Panc1 (cell line): ENCODE measurements at regions not wholly inside any gene's neighbourhood (a gene's known extent, or its start where the extent isn't known, plus 50 kb on each side); places are given as distances from the start of the nearest gene placed in this dataset.

Experiments used
- ATAC-seq: fragments of 200-7000 bp; cut with Tn5 transposase; 2 replicates; pipeline ENCODE4 v1.9.1; 2020; ENCODE audit warnings: mild to moderate bottlenecking, moderate library complexity
- BruUV-seq: library from RNA; stranded (reverse); fragments of 400-500 nt; replicated peaks from 2 replicates; lab custom pipeline; 2021; lab: Mats Ljungman, UMichigan
- CTCF ChIA-PET: fragments of 300-600 bp; sonication (Branson Sonifier 250); formaldehyde crosslinking; loops from one replicate; lab custom pipeline; 2022; ENCODE audit warnings: antibody characterized with exemption; lab: Charles Lee
- POLR2A ChIA-PET: fragments of 300-600 bp; sonication (Branson Sonifier 250); formaldehyde crosslinking; loops from one replicate; lab custom pipeline; 2022; ENCODE audit warnings: antibody characterized with exemption; lab: Charles Lee
- DNase-seq: peaks from one replicate; pipeline ENCODE4 v3.0.0-alpha.2; 2010; ENCODE audit warnings: low read depth, low spot score
- H3K27ac ChIP-seq: 2 replicates; pipeline ENCODE4 v1.5.1; 2011; ENCODE audit warnings: mild to moderate bottlenecking, low read length, inconsistent platforms
- H3K27me3 ChIP-seq: fragments of 200-500 bp; sonication (Bioruptor generic); 2 replicates; pipeline ENCODE4 v1.6.0; 2014; ENCODE audit warnings: low read length, inconsistent platforms; ENCODE audit not compliant: control insufficient read depth, insufficient read depth
- H3K36me3 ChIP-seq: fragments of 200-500 bp; sonication (Bioruptor generic); 2 replicates; pipeline ENCODE4 v1.5.1; 2014; ENCODE audit warnings: inconsistent platforms, mild to moderate bottlenecking, low read length, moderate library complexity; ENCODE audit not compliant: control insufficient read depth, insufficient read depth
- H3K4me1 ChIP-seq: 2 replicates; pipeline ENCODE4 v1.5.1; 2011; ENCODE audit warnings: inconsistent platforms, mild to moderate bottlenecking, low read length, moderate library complexity; ENCODE audit not compliant: control insufficient read depth, insufficient read depth
- H3K4me3 ChIP-seq, 2 experiments: 2 replicates each; pipeline ENCODE4 v1.5.1; 2011 to 2012; ENCODE audit warnings: low read depth in 2 of 2, low read length in 2 of 2, mild to moderate bottlenecking in 2 of 2, inconsistent platforms in 1 of 2, moderate library complexity in 1 of 2
- H3K9me3 ChIP-seq: fragments of 200-500 bp; sonication (Bioruptor generic); 2 replicates; pipeline ENCODE4 v1.5.1; 2014; ENCODE audit warnings: low read depth, mild to moderate bottlenecking, inconsistent platforms, low read length, moderate library complexity; ENCODE audit not compliant: control insufficient read depth, insufficient read depth
- POLR2AphosphoS5 ChIP-seq: IDR thresholded peaks from 2 replicates; pipeline ENCODE4 v1.6.1; 2012; ENCODE audit warnings: mild to moderate bottlenecking, low read depth, low read length, moderate library complexity
- SIN3A ChIP-seq: IDR thresholded peaks from 2 replicates; pipeline ENCODE4 v1.6.1; 2012; ENCODE audit warnings: low read depth, mild to moderate bottlenecking, low read length, moderate library complexity, borderline replicate concordance; ENCODE audit not compliant: insufficient read depth
- TCF7L2 ChIP-seq: IDR thresholded peaks from 2 replicates; pipeline ENCODE4 v1.6.1; 2011; ENCODE audit warnings: mild to moderate bottlenecking, low read depth, low read length, inconsistent platforms
- in situ Hi-C: cut with HindIII; loops from 2 replicates; pipeline ENCODE4 v1.10.0; 2016; ENCODE audit warnings: low sequenced_read_pairs, low pct_unique_long_range_greater_than_20kb
- intact Hi-C: fragments of 100-400 bp; cut with micrococcal nuclease; formaldehyde crosslinking; loops from one replicate; pipeline ENCODE4 v1.10.0; 2022; ENCODE audit not compliant: unreplicated experiment
- TF ChIP-seq, protein P1 (sequence below): fragments of 450-650 bp; IDR thresholded peaks from 2 replicates; pipeline ENCODE4 v1.5.1; 2017; ENCODE audit warnings: mild to moderate bottlenecking
- TF ChIP-seq, protein P2 (sequence below), 2 experiments: IDR thresholded peaks; 2 replicates each; pipeline ENCODE4 v1.6.1; 2011 to 2012; ENCODE audit warnings: low read depth in 2 of 2, control low read depth in 1 of 2, low read length in 1 of 2, mild to moderate bottlenecking in 1 of 2, moderate library complexity in 1 of 2; ENCODE audit not compliant: insufficient read depth in 1 of 2

DNA sequence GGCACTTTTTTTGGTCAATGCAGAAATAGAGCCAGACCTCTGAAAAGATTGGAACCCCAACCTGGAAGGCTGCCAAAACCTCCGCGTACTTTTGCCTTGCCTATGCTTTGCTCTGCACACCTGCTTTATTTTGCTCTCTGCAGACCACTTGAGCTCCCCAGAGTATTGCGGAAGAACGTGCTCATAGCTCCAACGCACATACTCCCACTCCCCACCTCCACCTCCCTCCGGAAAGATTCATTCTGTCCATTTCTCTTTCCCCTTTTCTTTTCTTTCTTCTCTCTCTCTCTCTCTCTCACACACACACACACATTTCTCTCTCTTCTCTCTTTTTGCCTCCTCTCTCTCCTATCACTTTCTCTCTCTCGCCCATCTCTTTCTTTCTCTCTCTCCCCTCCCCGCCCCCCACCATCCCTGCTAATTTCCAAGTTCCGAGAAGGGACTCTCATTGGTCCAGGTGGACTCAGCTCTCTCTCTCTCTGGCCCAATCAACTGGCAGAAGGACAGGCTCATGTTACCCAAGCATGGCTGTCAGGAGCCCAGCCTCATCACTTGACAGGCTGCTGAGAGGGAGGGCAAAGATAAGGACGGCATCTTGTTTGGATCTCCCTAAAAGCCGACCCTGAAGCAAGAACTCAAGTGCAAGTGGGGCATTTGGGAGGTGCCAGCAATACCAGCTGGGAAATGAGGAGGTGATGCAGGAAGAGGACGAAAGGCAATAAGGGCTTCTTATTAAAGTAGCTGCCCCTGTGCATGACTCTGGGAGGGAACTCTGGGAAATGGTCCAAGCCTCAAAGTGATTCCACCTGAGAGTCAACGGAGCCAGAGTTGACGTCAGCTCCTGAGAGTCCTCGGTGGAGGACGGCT lies 246.1 kb downstream of the LY86 start:
- intact Hi-C loops (no loop called here), in situ Hi-C loops (no loop called here)
- Histone ChIP-seq H3K9me3 (no peaks in the 10 kb centered on the region), H3K36me3 (no peaks in the 10 kb centered on the region), H3K4me3 (no peak overlapping the region), H3K27me3 (peaks cover 8% of the 10 kb centered on the region), H3K4me1 (no peaks in the 10 kb centered on the region), H3K27ac (no peak overlapping the region)
- no TSS peak for BruUV-seq
- TF ChIP-seq POLR2AphosphoS5 (no peak), TCF7L2 (no peak), SIN3A (no peak)
- TF ChIP-seq, protein P1, sequence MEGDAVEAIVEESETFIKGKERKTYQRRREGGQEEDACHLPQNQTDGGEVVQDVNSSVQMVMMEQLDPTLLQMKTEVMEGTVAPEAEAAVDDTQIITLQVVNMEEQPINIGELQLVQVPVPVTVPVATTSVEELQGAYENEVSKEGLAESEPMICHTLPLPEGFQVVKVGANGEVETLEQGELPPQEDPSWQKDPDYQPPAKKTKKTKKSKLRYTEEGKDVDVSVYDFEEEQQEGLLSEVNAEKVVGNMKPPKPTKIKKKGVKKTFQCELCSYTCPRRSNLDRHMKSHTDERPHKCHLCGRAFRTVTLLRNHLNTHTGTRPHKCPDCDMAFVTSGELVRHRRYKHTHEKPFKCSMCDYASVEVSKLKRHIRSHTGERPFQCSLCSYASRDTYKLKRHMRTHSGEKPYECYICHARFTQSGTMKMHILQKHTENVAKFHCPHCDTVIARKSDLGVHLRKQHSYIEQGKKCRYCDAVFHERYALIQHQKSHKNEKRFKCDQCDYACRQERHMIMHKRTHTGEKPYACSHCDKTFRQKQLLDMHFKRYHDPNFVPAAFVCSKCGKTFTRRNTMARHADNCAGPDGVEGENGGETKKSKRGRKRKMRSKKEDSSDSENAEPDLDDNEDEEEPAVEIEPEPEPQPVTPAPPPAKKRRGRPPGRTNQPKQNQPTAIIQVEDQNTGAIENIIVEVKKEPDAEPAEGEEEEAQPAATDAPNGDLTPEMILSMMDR, result no peak
- TF ChIP-seq, protein P2, sequence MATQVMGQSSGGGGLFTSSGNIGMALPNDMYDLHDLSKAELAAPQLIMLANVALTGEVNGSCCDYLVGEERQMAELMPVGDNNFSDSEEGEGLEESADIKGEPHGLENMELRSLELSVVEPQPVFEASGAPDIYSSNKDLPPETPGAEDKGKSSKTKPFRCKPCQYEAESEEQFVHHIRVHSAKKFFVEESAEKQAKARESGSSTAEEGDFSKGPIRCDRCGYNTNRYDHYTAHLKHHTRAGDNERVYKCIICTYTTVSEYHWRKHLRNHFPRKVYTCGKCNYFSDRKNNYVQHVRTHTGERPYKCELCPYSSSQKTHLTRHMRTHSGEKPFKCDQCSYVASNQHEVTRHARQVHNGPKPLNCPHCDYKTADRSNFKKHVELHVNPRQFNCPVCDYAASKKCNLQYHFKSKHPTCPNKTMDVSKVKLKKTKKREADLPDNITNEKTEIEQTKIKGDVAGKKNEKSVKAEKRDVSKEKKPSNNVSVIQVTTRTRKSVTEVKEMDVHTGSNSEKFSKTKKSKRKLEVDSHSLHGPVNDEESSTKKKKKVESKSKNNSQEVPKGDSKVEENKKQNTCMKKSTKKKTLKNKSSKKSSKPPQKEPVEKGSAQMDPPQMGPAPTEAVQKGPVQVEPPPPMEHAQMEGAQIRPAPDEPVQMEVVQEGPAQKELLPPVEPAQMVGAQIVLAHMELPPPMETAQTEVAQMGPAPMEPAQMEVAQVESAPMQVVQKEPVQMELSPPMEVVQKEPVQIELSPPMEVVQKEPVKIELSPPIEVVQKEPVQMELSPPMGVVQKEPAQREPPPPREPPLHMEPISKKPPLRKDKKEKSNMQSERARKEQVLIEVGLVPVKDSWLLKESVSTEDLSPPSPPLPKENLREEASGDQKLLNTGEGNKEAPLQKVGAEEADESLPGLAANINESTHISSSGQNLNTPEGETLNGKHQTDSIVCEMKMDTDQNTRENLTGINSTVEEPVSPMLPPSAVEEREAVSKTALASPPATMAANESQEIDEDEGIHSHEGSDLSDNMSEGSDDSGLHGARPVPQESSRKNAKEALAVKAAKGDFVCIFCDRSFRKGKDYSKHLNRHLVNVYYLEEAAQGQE (IDR thresholded peaks at IDR 0.05; ENCODE audit: insufficient read depth in 1 of 2, low read depth in 2 of 2, low read length in 1 of 2), result no peak
- ChIA-PET CTCF (no interaction called here), POLR2A (no interaction called here)
- DNase-seq (no peak), ATAC-seq (no peak)

- H3K36me3 ChIP-seq, result no peaks in the 10 kb centered on the region
- in situ Hi-C loops (no loop called here), intact Hi-C loops (no loop called here)
- no peaks in the 10 kb centered on the region for H3K4me1 ChIP-seq
- TF ChIP-seq SIN3A (no peak), POLR2AphosphoS5 (no peak)
- TF ChIP-seq, protein P2 (IDR thresholded peaks at IDR 0.05; ENCODE audit: insufficient read depth in 1 of 2, low read depth in 2 of 2, low read length in 1 of 2), result no peak
- TF ChIP-seq, protein P1, result no peak
- ATAC-seq (no peak), DNase-seq (no peak)
- ChIA-PET CTCF (interaction anchor here (0.6 kb wide), 1 partner anchor 140 kb away, joined by 3 read pairs; no protein-coding TSS in a partner anchor), POLR2A (no interaction called here)
- no TSS peak for BruUV-seq
- H3K9me3 ChIP-seq, result no peaks in the 10 kb centered on the region
- H3K27me3 ChIP-seq, result peaks cover 7% of the 10 kb centered on the region
- no peak overlapping the region for H3K4me3 ChIP-seq
- no peak overlapping the region for H3K27ac ChIP-seq
Measured at GRCh38 chr6:6835223-6835503, 246.6 kb downstream of the LY86 start.
